KBM-7 (cell line): ENCODE measurements at regions not wholly inside any gene's neighbourhood (a gene's known extent, or its start where the extent isn't known, plus 50 kb on each side); places are given as distances from the start of the nearest gene placed in this dataset.

Experiments
- DNase-seq: peaks from one replicate; pipeline ENCODE4 v3.0.0-alpha.2; 2015
- in situ Hi-C: fragments of 300-500 bp; cut with MboI; formaldehyde crosslinking; loops from 2 replicates; pipeline ENCODE4 v1.14.3; 2020; ENCODE audit warnings: low sequenced_read_pairs, low pct_unique_long_range_greater_than_20kb, mixed read lengths

DNA sequence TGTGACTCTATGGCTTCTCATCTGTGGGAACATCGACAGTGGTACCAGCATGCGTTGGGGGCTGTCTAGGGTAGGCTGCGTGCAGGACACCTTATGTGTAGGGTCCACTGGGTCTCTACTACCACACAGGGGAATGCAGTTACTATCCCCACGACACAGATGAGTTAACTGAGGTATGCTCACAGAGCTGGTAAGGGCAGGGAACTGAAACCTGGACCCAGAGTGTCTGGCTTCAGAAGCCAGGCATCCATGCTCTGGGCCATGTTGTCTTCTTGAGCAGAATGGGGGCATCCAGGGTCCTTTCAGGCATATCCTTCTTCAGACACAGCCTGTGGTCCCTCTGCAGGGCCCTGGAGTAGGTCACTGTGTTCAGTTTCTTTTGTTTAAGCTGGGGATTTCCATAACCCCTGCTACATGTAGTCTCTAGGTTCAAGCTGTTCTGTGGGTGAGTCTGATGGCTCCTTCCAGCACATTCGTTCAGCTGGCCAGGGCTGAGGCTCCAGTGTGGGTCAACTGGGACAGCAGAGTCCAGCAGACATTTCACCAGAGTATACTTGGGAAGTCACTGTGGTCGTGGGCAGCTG, 148.8 kb downstream of the GADD45G start:
- DNase-seq = no peak
- in situ Hi-C loops = no loop called here

DNA sequence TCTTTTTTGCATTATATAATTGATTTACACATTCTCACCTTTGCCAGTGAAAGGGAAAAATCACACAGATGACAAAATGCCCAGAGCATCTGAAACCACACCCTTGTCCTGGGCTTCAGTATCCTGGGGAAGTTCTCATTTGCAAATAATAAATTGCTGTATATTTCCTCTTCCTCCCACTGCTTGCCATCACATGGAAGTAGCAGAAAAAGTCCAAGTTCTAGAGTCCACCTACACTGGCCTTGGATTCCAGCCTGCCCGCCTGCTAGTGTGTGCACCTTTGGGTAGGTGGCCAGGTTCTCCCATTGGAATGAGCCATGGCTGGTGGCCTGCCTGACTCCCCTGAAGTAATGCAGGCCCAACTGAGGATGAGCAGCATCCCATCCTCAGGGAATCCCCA, 149.4 kb downstream of the GADD45G start:
- in situ Hi-C loops = no loop called here
- DNase-seq = no peak

DNA sequence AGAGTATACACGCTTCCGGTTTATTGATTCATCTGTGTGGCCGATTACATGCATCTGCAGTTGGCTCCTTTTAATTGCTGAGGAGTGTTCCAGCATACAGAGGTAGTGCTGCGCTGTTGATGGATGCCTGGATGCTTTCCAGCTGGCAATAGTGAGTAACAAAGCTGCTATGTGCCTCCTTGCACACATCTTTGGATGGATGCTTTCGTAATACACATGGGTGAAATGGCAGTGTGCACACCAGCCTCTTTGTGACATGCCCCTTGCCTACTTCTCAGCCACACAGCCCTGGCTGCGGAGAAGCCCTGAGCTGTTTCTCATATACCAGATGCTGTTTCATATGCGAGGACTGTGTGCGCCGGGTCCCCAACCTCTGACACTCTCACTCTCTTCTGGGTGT, 151.0 kb downstream of the GADD45G start:
- DNase-seq = no peak
- in situ Hi-C loops = no loop called here

DNA sequence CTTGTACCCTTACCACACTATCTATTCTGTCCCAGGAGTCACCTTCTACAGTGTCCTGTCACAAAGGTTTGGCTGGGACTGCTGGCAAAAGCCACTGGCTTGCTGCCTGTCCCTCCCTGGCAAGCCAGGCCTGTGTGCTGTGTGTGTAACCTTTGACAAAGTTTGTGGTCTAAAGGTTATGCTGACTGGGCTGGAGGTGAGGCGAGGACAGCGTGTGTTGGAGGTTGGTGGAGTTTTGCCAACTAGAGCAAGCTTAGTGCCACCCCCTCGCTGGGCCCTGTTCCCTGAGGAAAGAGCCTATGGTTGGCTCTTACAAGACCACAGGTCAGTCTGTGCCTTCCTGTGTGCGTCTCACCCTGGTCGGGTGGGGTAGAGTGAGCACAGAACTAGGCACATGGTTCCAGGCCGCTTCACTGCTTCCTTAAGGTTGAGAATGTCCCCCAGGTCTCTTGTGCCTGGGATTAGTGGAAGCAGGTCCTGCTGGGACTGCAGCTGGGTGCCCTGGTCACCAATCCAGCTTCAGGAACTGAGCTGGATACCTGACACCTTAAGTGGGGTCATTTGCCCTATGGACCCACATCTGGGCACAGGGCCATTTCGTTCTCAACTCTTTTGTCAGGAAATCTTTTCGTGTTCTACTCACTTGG, 152.2 kb downstream of the GADD45G start:
- in situ Hi-C loops = no loop called here

DNA sequence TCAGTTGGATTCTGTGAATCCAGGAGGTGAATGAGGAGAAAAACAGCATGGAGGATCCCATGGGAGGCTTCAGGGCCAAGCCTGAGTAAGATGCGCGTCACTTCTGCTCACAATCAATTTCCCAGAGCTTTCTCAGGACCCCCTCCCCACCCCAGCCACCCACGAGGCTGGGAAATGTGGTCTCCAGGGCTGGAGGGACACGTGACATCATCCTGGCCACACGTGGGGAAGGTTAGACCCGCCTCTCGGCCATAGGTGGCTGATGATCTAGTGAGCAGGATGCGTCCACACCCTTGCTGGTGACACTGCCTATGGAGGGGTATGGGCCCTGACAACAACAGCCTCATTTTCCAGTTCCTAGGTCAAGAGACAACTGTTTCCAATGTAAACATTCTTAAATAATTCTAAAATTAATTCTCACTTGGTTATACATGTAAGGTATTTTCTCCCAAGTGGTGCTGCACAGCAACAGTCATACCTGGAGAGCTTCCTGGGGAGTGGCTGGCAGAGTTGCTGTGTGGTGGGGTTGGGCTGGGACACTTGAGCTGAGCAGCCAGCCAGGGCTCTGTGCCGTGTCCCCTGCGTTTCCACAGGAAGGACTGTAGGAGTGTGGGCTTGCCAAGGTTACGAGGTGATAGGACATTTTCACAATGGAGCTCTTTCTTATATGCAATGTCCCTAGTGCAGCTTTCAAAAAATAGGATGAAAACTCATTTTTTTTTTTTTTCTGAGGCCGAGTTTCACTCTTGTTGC, 153.1 kb downstream of the GADD45G start:
- DNase-seq = no peak
- in situ Hi-C loops = no loop called here

More for the DNA sequence above, 152.2 kb downstream of the GADD45G start:
- DNase-seq = no peak

DNA sequence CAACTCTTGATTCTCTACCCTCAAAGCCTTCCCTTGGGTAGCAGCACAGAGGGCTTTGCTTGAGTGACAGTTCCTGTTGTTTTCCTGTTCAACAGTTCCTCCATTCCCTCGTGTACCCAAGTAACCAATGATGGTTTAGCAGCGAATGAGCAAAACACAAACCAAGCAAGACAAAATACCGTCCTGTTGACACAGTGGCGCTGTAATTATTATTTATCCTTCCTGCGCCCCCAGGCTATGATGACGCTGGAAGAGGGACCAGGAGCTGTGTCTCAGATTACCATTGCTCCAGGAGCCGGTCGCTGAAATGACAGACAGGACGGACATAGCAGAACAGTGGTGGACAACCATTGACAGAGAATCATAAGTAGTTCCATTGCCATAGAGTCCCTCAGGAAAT, 154.8 kb downstream of the GADD45G start:
- in situ Hi-C loops = no loop called here

DNA sequence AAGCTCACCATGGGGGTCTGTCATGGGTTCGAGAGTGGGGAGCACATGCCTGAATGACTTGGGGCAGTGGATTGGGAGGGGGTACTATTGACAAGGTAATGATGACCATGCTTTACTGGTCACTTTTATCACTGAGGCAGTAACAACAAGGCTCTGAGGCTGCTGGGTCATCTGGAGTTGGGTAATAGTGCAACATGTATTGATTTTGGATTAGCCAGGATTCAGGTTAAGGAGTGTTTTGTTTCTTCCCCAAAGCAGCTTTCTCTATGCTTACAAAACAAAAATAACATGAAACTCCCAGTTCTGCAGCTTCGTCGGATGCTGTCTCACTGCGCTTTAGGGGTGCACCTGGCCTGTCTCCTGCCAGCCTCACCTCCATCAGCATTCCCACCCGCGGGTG, 155.3 kb downstream of the GADD45G start:
- no peak for DNase-seq
- in situ Hi-C loops = no loop called here

More for the DNA sequence above, 154.8 kb downstream of the GADD45G start:
- DNase-seq = no peak

DNA sequence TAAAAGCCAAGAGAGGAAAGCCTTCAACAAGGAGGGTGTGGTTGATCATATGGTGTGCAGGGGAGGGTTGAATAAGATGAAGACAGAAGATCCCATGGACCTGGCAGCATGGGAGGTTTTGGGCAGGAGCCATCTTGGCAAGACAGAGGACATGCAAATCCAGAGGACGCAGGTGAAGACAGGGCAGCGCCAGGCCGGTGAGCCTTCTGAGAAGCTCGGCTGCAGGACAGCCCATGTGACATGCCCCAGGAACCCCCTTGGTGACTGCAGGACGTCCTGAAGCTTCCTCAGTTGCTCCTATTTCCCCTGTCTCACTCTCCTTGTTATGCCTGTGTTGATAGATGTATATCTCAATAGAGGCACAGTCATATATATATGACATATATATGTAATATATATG, 159.4 kb downstream of the GADD45G start:
- in situ Hi-C loops = no loop called here
- no peak for DNase-seq

DNA sequence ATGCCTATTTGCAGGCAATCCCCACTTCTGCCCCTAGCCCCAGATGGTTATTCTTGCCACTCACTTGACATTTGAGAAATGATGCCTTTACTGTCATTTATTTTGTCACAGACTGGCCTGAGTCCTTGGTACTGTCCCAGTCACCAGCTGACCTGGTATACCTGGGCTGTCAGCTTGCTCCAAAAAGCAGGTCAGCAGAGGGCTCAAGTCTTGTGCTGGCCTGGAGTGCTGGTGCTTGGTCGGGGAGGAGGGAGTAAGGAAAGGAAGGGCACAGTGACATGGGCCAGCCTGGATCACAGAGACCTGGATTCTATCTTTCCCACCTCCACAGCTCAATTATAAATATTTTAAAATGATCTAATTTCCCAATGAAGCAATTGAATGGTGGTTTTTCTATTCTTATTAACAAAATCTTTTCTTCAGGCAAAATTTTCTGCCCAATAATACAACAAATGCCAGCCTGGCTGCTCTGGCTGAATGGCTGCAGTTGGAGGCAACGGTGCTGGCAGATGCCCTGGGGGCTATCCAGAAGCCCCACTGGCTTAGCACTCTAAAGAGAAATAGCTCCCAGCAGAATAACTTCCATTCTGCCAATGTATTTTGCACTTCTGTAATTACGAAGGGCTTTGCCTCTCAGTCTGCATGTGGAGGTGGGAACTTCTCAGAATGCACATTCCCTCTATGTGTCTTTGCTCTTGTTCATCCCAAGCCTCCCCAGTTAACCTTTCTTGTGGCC, 160.6 kb downstream of the GADD45G start:
- in situ Hi-C loops = no loop called here
- DNase-seq = no peak

DNA sequence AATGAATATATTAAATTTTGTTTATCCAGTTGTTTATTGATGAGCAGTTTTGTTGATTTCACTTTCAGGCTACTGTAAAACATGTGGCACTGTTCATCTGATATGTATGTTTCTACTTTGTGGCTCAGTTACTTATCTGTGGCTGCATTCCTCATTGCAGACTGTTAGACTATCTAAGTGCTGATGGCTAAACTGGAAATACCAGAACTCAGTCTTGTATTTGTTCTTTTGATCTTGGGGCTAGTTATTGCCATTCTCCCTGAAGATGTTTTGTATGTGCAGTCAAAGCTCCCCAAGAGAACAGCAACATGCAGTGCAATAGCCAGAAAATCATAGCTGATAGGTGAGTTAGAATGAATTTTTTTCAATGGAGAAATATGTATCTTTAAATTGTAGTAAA, 162.2 kb downstream of the GADD45G start:
- in situ Hi-C loops = no loop called here
- DNase-seq = no peak

DNA sequence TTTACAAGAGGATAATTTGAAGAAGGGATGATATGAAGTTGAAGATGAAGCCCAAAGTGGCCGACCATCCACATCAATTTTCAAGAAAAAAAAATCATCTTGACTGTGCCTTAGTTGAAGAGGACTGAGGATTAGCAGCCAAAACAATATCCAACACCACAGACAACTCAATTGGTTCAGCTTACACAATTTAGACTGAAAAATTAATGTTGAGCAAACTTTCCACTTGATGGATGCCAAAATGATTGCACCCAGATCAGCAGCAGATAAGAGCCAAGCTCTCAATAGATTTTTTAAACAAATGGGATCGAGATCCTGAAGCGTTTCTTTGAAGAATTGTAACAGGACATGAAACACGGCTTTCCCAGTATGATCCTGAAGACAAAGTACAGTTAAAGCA, 163.2 kb downstream of the GADD45G start:
- in situ Hi-C loops = no loop called here
- no peak for DNase-seq

DNA sequence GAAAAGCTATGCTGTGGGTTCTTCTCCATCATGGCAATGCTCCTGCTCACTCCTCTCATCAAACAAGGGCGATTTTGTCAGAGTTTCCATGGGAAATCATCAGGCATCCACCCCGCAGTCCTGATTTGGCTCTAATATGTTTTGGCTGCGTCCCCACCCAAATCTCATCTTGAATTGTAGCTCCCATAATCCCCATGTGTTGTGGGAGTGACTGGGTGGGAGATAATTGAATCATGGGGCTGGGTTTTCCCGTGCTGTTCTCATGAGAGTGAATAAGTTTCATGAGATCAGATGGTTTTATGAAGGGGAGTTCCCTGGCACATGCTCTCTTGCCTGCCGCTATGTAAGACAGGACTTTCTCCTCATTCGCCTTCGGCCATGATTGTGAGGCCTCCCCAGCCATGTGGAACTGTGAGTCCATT, 163.8 kb downstream of the GADD45G start:
- in situ Hi-C loops = no loop called here
- no peak for DNase-seq

DNA sequence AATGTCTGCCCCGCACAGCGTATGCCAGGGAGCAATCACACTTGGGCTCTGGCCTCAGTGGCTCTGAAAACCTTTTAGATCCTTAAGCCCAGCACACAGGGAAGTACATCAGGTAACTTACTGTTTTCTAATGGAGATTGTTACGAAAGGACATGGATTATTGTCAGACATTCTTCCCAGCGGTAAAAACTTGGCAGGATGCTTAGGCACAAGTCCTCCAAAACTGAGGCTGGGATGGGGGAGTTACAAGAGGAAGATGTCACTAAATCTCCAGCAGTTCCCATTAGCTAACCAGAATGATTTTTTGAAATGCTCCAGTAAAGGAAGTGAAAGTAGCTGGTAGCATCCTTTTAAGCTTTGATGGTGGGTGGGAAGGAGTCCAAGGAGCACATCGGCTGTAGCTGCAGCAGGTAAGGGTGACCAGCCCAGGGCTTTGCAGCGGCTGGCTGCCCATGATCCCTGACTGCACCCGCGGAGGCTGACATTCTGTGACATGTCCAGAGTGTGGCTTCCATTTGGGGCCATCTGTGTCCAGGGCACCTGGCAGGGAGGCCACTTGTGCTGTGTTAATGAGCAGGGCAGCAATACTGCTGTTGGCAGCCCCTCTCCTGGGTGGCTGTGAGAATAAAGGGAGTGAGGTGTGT, 165.8 kb downstream of the GADD45G start:
- no peak for DNase-seq
- in situ Hi-C loops = no loop called here

DNA sequence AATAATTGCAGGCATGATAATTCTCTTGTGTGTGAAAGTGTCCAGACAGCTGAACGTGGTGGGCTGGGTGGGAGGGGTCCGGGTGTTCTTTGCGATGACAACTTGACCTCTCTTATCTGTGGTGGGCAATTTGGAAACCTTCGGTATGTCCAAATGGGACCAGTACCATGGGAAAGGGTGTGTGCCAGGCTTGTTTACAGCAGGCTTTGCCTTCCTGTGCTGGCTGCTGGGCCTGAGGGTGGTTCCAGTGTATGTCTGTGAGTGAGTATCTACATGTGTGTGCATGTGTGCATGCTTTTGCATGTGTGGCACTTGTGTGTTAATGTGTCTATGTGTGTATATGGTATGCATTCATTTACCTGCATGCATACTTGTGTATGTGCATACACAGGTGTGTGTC, 166.4 kb downstream of the GADD45G start:
- DNase-seq = no peak
- in situ Hi-C loops = no loop called here

DNA sequence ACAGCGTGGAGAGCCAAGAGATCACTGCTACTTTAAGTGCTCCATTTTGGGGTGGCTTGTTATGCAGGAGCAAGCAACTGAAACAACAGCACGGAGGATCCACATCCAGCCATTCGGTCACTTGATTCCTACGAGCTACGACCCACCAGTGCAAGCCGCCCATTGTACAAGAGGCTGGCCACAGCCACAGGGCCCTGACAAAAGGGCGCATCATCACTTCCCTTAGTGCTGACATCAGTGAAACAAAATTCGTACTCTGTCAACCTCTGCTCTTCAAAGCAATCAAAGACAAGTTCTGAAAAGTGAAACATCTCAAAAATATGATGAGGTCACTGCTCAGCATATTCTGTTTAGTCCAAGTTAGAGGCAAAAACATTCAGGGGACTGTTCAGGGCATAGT, 168.4 kb downstream of the GADD45G start:
- in situ Hi-C loops = no loop called here

DNA sequence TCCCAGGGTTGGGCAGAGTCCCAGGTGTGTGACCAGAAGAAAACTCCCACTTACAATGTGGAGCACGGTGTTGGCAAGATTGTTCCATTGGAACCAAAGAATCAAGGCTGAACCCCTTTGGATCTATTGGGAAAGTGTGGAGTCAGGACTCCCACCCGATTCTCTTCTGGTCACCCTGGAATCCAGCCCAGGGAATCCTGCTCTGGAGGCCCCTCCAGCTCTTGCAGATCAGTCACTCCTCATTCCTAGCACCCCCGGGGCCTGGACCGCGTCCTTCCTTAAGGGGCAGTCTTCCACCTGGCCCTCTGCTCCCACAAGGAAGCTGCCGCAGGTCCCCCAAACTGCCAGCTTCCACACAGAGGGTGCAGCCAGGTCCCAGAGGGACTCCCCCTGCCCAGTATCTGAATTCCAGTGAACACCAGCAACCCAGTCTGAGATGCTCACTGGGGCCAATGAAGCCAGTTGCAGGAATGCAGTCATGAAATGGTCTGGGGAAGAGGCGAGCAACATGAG, 170.1 kb downstream of the GADD45G start:
- DNase-seq = no peak
- in situ Hi-C loops = no loop called here

More for the DNA sequence above, 168.4 kb downstream of the GADD45G start:
- DNase-seq = no peak

DNA sequence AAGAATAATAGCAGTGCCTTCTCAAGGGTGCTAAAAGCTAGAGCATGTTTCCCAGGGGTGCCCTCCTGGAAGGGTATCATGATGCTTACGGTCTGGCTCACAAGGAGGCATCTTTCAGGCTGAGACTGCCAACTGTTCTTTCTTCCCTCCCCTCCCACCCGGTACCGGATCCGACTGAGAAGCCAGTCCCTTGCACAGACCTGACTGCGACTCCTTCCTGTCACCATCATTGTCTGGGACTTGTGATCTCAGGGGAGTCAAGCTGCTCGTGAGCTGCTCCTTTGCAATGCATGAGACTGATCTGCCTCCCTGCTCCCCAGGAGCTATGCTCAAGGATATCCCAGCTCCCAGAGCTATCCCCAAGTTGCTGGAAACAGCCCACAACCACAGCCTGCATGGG, 170.8 kb downstream of the GADD45G start:
- no peak for DNase-seq
- in situ Hi-C loops = no loop called here

DNA sequence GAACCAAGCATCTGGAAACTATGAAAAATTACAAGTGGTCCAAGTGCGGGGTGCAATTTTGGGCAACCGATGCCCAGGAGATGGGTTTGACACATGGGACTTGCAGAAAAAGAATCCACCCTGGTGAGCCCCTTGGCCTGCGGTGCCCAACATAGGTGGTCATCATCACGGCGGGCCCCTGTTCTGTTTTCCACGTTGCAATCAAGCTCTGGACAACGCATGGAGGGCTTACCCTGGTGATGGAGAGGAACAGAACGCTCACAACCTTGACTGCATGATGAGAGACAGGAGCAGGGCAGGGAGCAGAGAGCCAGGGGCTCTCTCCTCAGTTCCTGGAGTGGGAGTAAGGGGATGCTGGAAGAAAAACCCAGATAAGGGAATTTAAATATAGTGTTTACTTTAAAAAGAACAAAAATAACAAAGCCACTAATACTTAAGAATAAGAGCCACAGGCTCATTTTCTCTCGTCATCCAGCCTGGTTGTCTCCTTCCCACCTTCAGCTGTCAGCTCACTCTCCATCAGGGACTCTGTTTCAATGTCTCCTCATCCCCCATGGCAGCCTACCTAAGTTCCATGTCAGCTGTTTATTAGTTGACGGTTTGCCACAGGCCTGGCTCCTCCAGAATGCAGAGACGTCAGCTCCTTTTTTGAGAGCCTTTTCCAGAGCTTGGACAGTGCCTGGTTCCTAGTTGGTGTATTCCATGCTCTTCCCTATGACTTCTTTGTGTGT, 172.1 kb downstream of the GADD45G start:
- in situ Hi-C loops = no loop called here
- DNase-seq = no peak

DNA sequence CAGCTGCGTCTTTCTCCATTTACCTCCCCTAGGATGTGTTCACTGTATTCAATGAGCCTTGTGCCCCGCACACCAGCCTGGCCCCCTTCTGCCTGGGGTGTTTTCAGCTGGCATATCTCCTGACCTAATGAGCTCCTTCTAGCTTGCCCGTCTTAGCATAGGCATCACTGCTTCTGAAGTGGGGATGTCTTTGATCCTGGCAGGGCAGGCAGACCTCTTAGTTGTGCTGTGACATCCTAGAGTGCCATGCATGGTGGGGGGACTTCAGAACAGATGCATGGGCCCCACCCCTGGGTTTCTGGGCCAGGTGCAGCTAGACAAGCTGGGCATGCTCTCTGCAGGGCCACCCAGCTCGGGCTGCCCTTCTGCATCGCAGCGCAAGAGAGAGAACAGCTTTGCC, 172.7 kb downstream of the GADD45G start:
- in situ Hi-C loops = no loop called here

More for the DNA sequence above, 172.7 kb downstream of the GADD45G start:
- no peak for DNase-seq
